Suppressor macrophage treated with lipopolysaccharide for 1 hour (primary cell): ENCODE measurements at regions not wholly inside any gene's neighbourhood (a gene's known extent, or its start where the extent isn't known, plus 50 kb on each side); places are given as distances from the start of the nearest gene placed in this dataset.

ENCODE experiments used
- DNase-seq, 3 donors: peaks; one replicate each; pipeline ENCODE4 v3.0.0-alpha.2; 2020 to 2022

GRCh38 chr6:170110201-170111140 is 180.4 kb downstream of the DLL1 start:
- DNase-seq: no peak

GRCh38 chr6:170108890-170109587 is 181.8 kb downstream of the DLL1 start:
- DNase-seq: no peak

GRCh38 chr6:170108456-170108855 is 182.4 kb downstream of the DLL1 start:
- no peak for DNase-seq

GRCh38 chr6:170107606-170108222 is 183.2 kb downstream of the DLL1 start:
- no peak for DNase-seq

- DNase-seq: no peak
Measured at GRCh38 chr6:170106906-170107525, 183.9 kb downstream of the DLL1 start.

- DNase-seq: no peak
Measured at GRCh38 chr6:170102582-170103481, 188.0 kb downstream of the DLL1 start.

- no peak for DNase-seq
Measured at GRCh38 chr6:170102038-170102437, 188.8 kb downstream of the DLL1 start.

- DNase-seq: no peak
Measured at GRCh38 chr6:170101281-170102035, 189.4 kb downstream of the DLL1 start.

GRCh38 chr6:170100046-170100445 is 190.8 kb downstream of the DLL1 start:
- no peak for DNase-seq

- no peak for DNase-seq
Measured at GRCh38 chr6:170099387-170099786, 191.5 kb downstream of the DLL1 start.

- no peak for DNase-seq
Measured at GRCh38 chr6:170098428-170099170, 192.3 kb downstream of the DLL1 start.

- no peak for DNase-seq
Measured at GRCh38 chr6:170097505-170098427, 193.1 kb downstream of the DLL1 start.

GRCh38 chr6:170096803-170097504 is 193.9 kb downstream of the DLL1 start:
- DNase-seq: no peak

GRCh38 chr6:170096191-170096802 is 194.6 kb downstream of the DLL1 start:
- no peak for DNase-seq

GRCh38 chr6:170095273-170095981 is 195.5 kb downstream of the DLL1 start:
- no peak for DNase-seq

- no peak for DNase-seq
Measured at GRCh38 chr6:170094686-170095272, 196.1 kb downstream of the DLL1 start.
